GM23338 (cell line): ENCODE measurements at regions not wholly inside any gene's neighbourhood (a gene's known extent, or its start where the extent isn't known, plus 50 kb on each side); places are given as distances from the start of the nearest gene placed in this dataset.

Experiments
- ATAC-seq: fragments of 200-7000 bp; cut with Tn5 transposase; 3 replicates; pipeline ENCODE4 v1.9.1; 2020
- DNase-seq: peaks from one replicate; pipeline ENCODE4 v3.0.0-alpha.2; 2015; ENCODE audit warnings: low spot score
- H2AFZ ChIP-seq: fragments of 200-600 bp; sonication (generic); 2 replicates; pipeline ENCODE4 v1.8.0; 2016; ENCODE audit warnings: antibody characterized with exemption, mild to moderate bottlenecking, moderate library complexity
- H3F3A ChIP-seq: fragments of 200-600 bp; sonication (generic); replicated peaks from 2 replicates; pipeline ENCODE4 v1.8.0; 2017; ENCODE audit warnings: antibody characterized with exemption, mixed run types, low read depth
- H3K27ac ChIP-seq: fragments of 200-600 bp; sonication (generic); 2 replicates; pipeline ENCODE4 v1.6.1; 2016; ENCODE audit warnings: low read depth
- H3K27me3 ChIP-seq: fragments of 200-600 bp; sonication (generic); 2 replicates; pipeline ENCODE4 v1.8.0; 2016; ENCODE audit warnings: mild to moderate bottlenecking, mixed run types, moderate library complexity; ENCODE audit not compliant: insufficient read depth
- H3K36me3 ChIP-seq: fragments of 200-600 bp; sonication (generic); 2 replicates; pipeline ENCODE4 v1.8.0; 2016; ENCODE audit warnings: mild to moderate bottlenecking; ENCODE audit not compliant: insufficient read depth
- H3K4me1 ChIP-seq: fragments of 200-600 bp; sonication (generic); 2 replicates; pipeline ENCODE4 v1.8.0; 2016; ENCODE audit warnings: mild to moderate bottlenecking, moderate library complexity; ENCODE audit not compliant: insufficient read depth
- H3K4me2 ChIP-seq: fragments of 200-600 bp; sonication (generic); 2 replicates; pipeline ENCODE4 v1.7.1; 2017; ENCODE audit warnings: mixed run types
- H3K4me3 ChIP-seq: fragments of 200-600 bp; sonication (generic); 2 replicates; pipeline ENCODE4 v1.6.1; 2016; ENCODE audit warnings: mixed run types
- H3K79me2 ChIP-seq: fragments of 200-600 bp; sonication (generic); replicated peaks from 2 replicates; pipeline ENCODE4 v1.8.0; 2017; ENCODE audit warnings: mild to moderate bottlenecking; ENCODE audit not compliant: insufficient read depth
- H3K9me2 ChIP-seq: fragments of 200-600 bp; sonication (generic); 2 replicates; pipeline ENCODE4 v1.8.0; 2017; ENCODE audit not compliant: insufficient read depth
- H4K20me1 ChIP-seq: fragments of 200-600 bp; sonication (generic); replicated peaks from 2 replicates; pipeline ENCODE4 v1.8.0; 2017; ENCODE audit warnings: mild to moderate bottlenecking; ENCODE audit not compliant: insufficient read depth
- H3K27ac Mint-ChIP-seq: 2 replicates; pipeline ENCODE4 v1.8.0; 2020; ENCODE audit warnings: inconsistent platforms, mild to moderate bottlenecking, moderate library complexity, mixed read lengths
- H3K27me3 Mint-ChIP-seq: 3 replicates; pipeline ENCODE4 v1.8.0; 2022; ENCODE audit warnings: low read depth, mild to moderate bottlenecking, moderate library complexity, mixed read lengths, inconsistent platforms; ENCODE audit not compliant: insufficient read depth, poor library complexity
- H3K36me3 Mint-ChIP-seq: 3 replicates; pipeline ENCODE4 v1.8.0; 2021; ENCODE audit warnings: low read depth, mild to moderate bottlenecking, inconsistent platforms, moderate library complexity, mixed read lengths
- H3K4me1 Mint-ChIP-seq: 3 replicates; pipeline ENCODE4 v1.8.0; 2020; ENCODE audit warnings: mild to moderate bottlenecking, inconsistent platforms, mixed read lengths
- H3K4me3 Mint-ChIP-seq: 3 replicates; pipeline ENCODE4 v1.8.0; 2021; ENCODE audit warnings: moderate library complexity, mild to moderate bottlenecking, inconsistent platforms, mixed read lengths
- H3K9me3 Mint-ChIP-seq: 3 replicates; pipeline ENCODE4 v1.8.0; 2020; ENCODE audit warnings: moderate library complexity, mild to moderate bottlenecking, inconsistent platforms, mixed read lengths
- CTCF ChIP-seq, 2 experiments: fragments of 200-600 bp in 1 of 2; sonication (generic) in 1 of 2; conservative IDR thresholded peaks; 2 replicates each; pipeline versions ENCODE4 v1.5.1 to v1.6.1; 2016 to 2017; ENCODE audit warnings: antibody characterized with exemption in 2 of 2, low read depth in 2 of 2, mild to moderate bottlenecking in 2 of 2, moderate library complexity in 1 of 2
- EZH2 ChIP-seq: fragments of 200-600 bp; sonication (generic); IDR thresholded peaks from one replicate; pipeline ENCODE4 v1.8.0; 2017; ENCODE audit warnings: antibody characterized with exemption, mild to moderate bottlenecking, low read depth; ENCODE audit not compliant: unreplicated experiment
- EZH2phosphoT487 ChIP-seq: fragments of 200-600 bp; sonication (generic); IDR thresholded peaks from one replicate; pipeline ENCODE4 v1.8.1; 2018; ENCODE audit warnings: antibody characterized with exemption; ENCODE audit not compliant: unreplicated experiment
- JUNB ChIP-seq: IDR thresholded peaks from one replicate; pipeline ENCODE4 v1.6.1; 2016; ENCODE audit warnings: antibody characterized with exemption; ENCODE audit not compliant: unreplicated experiment
- POLR2AphosphoS5 ChIP-seq: IDR thresholded peaks from 2 replicates; pipeline ENCODE4 v1.6.1; 2016; ENCODE audit warnings: antibody characterized with exemption, low read depth
- STAT1 ChIP-seq: IDR thresholded peaks from one replicate; pipeline ENCODE4 v1.6.1; 2016; ENCODE audit warnings: antibody characterized with exemption; ENCODE audit not compliant: unreplicated experiment
- ZNF331 ChIP-seq: fragments of 250-450 bp; sonication (Bioruptor Pico); IDR thresholded peaks from 2 replicates; pipeline ENCODE4 v1.5.0; 2020; ENCODE audit warnings: low read depth, mild to moderate bottlenecking, moderate library complexity
- TF ChIP-seq, protein P1 (sequence below): IDR thresholded peaks from 2 replicates; pipeline ENCODE4 v1.6.1; 2016; ENCODE audit warnings: antibody characterized with exemption

DNA sequence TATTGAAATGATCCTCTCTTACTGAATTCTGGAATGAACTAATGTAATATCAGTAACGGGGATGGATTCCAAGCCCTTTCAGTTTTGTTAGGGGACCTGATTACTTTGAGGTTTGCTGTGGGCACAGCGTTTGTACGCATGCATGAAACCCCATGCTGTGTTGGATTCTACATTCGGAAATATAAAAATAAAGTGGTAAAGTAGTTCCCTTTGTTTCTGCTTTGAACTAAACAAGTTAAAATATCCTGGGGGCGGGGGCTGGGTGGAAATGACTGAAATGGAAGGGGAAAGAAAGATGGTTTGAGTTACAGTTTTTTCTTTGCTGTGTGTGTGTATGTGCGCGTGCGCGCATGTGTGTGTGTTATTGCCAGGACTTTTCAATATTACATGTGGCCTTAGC, 196.5 kb upstream of the OPRM1 start (continued):
- no peak for TF ChIP-seq STAT1

GRCh38 chr6:153840039-153840850, 198.8 kb upstream of the OPRM1 start:
- no peaks in the 10 kb centered on the region for H3F3A ChIP-seq
- H3K79me2 ChIP-seq, result no peaks in the 10 kb centered on the region
- Mint-ChIP-seq H3K27me3 (peaks cover 4% of the 10 kb centered on the region), H3K9me3 (0 out of 3 replicates have a peak, but pooled peaks cover 4% of the 10 kb centered on the region), H3K27ac (no peak overlapping the region; the same call in 1 of the 2 replicates), H3K4me1 (peaks cover 36% of the 10 kb centered on the region), H3K36me3 (peaks cover 12% of the 10 kb centered on the region; the same call in 2 of the 3 replicates), H3K4me3 (no peak overlapping the region)
- H3K4me2 ChIP-seq, result no peak overlapping the region
- no peak for TF ChIP-seq POLR2AphosphoS5
- no peak for TF ChIP-seq ZNF331 (CRISPR knock-in tag)
- no peak for TF ChIP-seq JUNB
- H4K20me1 ChIP-seq, result no peaks in the 10 kb centered on the region
- peaks cover 14% of the 10 kb centered on the region for H3K9me2 ChIP-seq
- H3K27ac ChIP-seq, result no peak overlapping the region
- no peak overlapping the region for H2AFZ ChIP-seq
- DNase-seq, result no peak
- no peaks in the 10 kb centered on the region for H3K36me3 ChIP-seq
- no peak overlapping the region for H3K4me3 ChIP-seq
- H3K27me3 ChIP-seq, result no peaks in the 10 kb centered on the region
- peaks cover 47% of the 10 kb centered on the region for H3K4me1 ChIP-seq
- ATAC-seq, result no peak

GRCh38 chr6:153832543-153832942, 206.5 kb upstream of the OPRM1 start:
- Histone ChIP-seq H3K36me3 (no peaks in the 10 kb centered on the region), H3K79me2 (no peaks in the 10 kb centered on the region), H3F3A (no peaks in the 10 kb centered on the region), H3K27me3 (no peaks in the 10 kb centered on the region), H4K20me1 (no peaks in the 10 kb centered on the region), H3K9me2 (no peaks in the 10 kb centered on the region), H3K4me3 (no peak overlapping the region), H3K27ac (no peak overlapping the region), H2AFZ (no peak overlapping the region), H3K4me2 (0 out of 2 replicates have a peak overlapping the region, but pooled peaks have one; percentile 26), H3K4me1 (peaks cover 55% of the 10 kb centered on the region)
- H3K4me3 Mint-ChIP-seq, result no peak overlapping the region; the same call in 2 of the 3 replicates
- H3K27ac Mint-ChIP-seq, result no peak overlapping the region
- peaks cover 9% of the 10 kb centered on the region; the same call in 2 of the 3 replicates for H3K36me3 Mint-ChIP-seq
- no peak for DNase-seq
- ATAC-seq, result no peak
- H3K27me3 Mint-ChIP-seq, result peaks cover 2% of the 10 kb centered on the region
- H3K4me1 Mint-ChIP-seq, result peaks cover 51% of the 10 kb centered on the region
- H3K9me3 Mint-ChIP-seq, result 0 out of 3 replicates have a peak, but pooled peaks cover 4% of the 10 kb centered on the region
- TF ChIP-seq EZH2phosphoT487 (no peak), CTCF (conservative IDR thresholded peaks at IDR 0.05; ENCODE audit: low read depth in 2 of 2) (no peak), EZH2 (no peak), POLR2AphosphoS5 (no peak)
- TF ChIP-seq, protein P1, sequence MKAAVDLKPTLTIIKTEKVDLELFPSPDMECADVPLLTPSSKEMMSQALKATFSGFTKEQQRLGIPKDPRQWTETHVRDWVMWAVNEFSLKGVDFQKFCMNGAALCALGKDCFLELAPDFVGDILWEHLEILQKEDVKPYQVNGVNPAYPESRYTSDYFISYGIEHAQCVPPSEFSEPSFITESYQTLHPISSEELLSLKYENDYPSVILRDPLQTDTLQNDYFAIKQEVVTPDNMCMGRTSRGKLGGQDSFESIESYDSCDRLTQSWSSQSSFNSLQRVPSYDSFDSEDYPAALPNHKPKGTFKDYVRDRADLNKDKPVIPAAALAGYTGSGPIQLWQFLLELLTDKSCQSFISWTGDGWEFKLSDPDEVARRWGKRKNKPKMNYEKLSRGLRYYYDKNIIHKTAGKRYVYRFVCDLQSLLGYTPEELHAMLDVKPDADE, result no peak
